ENCODE measurements at regions not wholly inside any gene's neighbourhood (a gene's known extent, or its start where the extent isn't known, plus 50 kb on each side); places are given as distances from the start of the nearest gene placed in this dataset.

DNA sequence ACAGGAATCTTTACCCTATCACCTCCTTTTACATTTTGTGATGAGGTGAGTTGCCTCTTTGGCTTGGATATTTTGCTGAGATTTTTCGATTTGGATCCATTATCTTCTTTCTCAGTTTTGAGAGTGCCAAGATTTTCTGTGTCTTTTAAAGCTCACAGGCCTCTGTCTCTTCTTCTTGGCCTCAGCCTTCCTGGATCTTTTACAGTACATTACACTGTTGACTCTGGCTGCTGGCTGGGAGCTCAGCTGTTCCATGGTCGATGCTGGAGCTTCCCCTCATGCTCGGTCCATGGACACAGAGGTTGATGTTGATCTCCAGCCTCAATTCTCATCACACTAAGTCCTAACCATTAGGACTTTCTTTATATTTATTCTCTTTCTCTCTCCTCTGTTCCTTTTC is 332.8 kb upstream of the UBE2E3 start:
- TF ChIP-seq, protein P1, sequence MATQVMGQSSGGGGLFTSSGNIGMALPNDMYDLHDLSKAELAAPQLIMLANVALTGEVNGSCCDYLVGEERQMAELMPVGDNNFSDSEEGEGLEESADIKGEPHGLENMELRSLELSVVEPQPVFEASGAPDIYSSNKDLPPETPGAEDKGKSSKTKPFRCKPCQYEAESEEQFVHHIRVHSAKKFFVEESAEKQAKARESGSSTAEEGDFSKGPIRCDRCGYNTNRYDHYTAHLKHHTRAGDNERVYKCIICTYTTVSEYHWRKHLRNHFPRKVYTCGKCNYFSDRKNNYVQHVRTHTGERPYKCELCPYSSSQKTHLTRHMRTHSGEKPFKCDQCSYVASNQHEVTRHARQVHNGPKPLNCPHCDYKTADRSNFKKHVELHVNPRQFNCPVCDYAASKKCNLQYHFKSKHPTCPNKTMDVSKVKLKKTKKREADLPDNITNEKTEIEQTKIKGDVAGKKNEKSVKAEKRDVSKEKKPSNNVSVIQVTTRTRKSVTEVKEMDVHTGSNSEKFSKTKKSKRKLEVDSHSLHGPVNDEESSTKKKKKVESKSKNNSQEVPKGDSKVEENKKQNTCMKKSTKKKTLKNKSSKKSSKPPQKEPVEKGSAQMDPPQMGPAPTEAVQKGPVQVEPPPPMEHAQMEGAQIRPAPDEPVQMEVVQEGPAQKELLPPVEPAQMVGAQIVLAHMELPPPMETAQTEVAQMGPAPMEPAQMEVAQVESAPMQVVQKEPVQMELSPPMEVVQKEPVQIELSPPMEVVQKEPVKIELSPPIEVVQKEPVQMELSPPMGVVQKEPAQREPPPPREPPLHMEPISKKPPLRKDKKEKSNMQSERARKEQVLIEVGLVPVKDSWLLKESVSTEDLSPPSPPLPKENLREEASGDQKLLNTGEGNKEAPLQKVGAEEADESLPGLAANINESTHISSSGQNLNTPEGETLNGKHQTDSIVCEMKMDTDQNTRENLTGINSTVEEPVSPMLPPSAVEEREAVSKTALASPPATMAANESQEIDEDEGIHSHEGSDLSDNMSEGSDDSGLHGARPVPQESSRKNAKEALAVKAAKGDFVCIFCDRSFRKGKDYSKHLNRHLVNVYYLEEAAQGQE (IDR thresholded peaks at IDR 0.05; ENCODE audit: insufficient read depth in 1 of 2, low read depth in 2 of 2, low read length in 1 of 2) = no peak
- TF ChIP-seq, protein P2, sequence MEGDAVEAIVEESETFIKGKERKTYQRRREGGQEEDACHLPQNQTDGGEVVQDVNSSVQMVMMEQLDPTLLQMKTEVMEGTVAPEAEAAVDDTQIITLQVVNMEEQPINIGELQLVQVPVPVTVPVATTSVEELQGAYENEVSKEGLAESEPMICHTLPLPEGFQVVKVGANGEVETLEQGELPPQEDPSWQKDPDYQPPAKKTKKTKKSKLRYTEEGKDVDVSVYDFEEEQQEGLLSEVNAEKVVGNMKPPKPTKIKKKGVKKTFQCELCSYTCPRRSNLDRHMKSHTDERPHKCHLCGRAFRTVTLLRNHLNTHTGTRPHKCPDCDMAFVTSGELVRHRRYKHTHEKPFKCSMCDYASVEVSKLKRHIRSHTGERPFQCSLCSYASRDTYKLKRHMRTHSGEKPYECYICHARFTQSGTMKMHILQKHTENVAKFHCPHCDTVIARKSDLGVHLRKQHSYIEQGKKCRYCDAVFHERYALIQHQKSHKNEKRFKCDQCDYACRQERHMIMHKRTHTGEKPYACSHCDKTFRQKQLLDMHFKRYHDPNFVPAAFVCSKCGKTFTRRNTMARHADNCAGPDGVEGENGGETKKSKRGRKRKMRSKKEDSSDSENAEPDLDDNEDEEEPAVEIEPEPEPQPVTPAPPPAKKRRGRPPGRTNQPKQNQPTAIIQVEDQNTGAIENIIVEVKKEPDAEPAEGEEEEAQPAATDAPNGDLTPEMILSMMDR (IDR thresholded peaks at IDR 0.05) = no peak
- TF ChIP-seq POLR2AphosphoS5 (IDR thresholded peaks at IDR 0.05; ENCODE audit: low read depth, low read length) (no peak), SIN3A (IDR thresholded peaks at IDR 0.05; ENCODE audit: borderline replicate concordance, insufficient read depth, low read depth, low read length) (no peak)
